Posterior vena cava (tissue), 2 donors: ENCODE measurements at regions not wholly inside any gene's neighbourhood (a gene's known extent, or its start where the extent isn't known, plus 50 kb on each side); places are given as distances from the start of the nearest gene placed in this dataset.
"Not testable (repeated sequence)": the region's sequence is repeated elsewhere in the genome, so short reads cannot be mapped to it uniquely, and the experiment has no call there.

Experiments used
- DNase-seq: peaks from one replicate; pipeline ENCODE4 v3.0.0-alpha.2; 2020; ENCODE audit warnings: low spot score
- intact Hi-C, 2 donors: fragments of 100-400 bp; cut with DNase I; formaldehyde crosslinking; loops; one replicate each; pipeline versions ENCODE4 v1.14.1 to v1.14.2; 2022 to 2023
- donor health status: DM: yes; HTN: yes; CAD: no.
- donor health status: DM: yes; HTN: yes; CAD: no.

DNA sequence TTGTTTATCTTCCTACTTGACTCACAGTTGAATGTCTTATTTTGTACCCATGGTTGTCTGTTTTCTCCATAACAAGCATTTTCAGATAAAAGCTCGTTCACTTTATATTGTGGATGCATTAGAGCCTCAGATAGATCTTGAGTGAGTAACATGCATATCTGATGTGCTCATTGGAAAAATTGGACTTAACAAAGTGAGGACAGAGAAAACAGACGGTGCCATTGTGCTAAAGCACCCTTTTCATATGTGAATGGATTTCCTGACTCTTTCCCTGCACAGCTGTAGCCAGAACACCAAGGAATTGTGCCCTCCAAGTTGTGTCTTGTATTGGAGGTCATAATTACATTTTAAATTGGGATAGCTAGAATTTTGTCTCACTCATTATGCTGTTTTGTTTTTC, 325.8 kb upstream of the MEF2C start:
- no peak for DNase-seq
- intact Hi-C loops, result no loop called here

DNA sequence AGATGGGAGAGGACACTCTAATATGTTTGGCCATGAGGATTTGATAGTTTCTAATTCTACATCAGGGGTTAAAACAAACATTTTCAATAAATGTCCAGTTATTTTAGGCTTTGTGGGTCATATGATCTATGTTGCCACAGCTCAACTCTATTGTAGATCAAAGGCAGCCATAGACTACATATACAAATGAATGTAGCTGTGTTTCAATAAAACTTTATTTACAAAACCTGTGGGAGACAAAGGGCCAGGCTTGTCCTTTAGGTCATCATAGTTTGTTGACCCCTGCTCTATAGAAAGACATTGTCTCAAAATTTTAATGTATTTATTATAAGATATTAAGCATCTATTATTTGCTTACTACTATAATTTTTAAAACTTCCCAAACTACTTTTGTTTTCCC, 325.4 kb upstream of the MEF2C start:
- intact Hi-C loops, result no loop called here
- DNase-seq, result no peak

DNA sequence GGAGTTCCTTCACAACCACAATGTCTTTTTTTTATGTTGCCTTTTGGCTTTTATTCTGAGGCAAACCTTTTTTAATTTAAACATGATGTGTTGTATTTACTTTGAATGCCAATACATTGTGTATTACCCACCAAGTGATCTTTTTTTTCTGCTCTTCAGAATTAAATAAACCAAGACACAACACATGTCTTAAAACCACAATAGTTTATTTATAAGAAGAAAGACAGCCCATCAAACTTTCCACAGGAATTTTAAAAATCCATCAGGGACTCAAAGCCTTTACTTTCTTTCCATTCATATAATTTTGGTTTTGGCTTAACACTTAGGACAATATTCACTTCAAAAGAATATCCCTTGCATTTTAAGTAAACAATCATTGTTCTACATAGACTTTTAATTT, 321.8 kb upstream of the MEF2C start:
- no peak for DNase-seq
- intact Hi-C loops, result no loop called here

DNA sequence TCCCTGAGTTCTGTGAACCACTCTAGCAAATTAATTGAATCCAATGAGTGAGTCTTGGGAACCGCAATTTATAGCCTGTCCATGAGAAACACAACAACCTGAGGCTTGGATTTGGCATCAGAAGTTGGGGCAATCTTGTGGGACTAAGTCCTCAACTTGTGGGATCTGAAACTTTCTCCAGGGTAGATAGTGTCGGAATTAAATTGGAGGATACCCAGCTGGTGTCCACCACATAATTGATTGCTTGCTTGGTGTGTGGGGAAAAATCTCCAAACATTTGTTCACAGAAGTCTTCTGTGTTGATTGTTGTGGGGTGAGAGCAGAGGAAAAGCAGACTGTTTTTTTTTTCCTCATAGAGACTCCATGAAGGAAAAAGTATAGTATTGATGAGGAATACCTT, 320.6 kb upstream of the MEF2C start:
- intact Hi-C loops, result no loop called here
- DNase-seq, result no peak

DNA sequence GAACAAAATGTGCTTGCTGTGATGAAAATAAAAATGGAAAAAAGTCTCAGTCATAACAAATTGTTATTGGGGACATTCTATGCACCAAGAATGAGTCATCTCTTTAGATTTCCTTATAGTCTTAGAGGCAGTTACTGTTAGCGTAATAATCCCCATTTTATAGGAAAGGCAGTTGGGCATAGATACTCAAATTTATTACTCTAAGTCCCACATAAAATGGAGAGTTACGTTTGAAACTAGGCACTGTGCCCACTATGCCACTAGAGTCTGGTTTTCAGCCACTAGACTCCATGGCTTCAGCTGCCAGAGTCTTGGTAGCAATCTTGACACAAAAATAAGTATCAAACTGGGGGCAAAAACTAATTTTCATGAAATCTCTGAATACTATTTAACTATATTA, 317.9 kb upstream of the MEF2C start:
- intact Hi-C loops, result no loop called here
- no peak for DNase-seq

DNA sequence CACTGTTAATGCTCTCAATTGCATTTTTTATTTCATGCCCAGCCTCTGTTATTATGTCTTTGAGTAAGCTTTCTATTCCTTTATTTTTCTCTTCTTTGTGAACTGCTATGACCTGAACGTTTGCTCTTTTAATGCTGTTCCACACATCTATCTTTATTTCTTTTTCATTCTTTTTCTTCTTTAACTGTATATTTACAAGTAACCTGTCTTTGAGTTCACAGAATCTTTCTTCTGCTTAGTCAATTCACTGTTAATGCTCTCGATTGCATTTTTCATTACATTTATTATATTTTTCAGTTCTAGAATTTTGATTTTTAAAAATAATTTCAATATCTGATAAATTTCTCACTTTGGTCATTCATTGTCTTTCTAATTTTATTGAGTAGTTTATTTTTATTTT, 316.3 kb upstream of the MEF2C start:
- intact Hi-C loops, result no loop called here
- DNase-seq, result no peak

DNA sequence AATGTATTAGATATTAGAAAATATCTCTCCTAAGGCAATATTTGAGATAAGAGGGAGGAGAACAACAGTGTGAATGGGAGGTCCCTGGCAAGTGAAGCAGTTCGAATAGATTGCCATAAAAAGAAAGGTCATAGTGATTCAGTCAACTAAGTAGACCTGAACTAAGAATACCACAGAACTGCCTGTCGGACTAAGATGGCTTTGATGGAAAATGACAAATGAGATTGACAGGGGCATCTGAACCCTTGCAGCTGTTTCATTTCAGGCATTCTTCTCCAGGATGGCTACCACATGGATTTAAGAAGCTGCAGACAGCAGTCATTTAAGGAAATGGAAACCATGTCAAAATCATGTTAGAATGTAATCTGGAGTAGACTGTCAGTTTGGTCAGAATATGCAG, 308.4 kb upstream of the MEF2C start:
- DNase-seq, result no peak
- intact Hi-C loops, result no loop called here

DNA sequence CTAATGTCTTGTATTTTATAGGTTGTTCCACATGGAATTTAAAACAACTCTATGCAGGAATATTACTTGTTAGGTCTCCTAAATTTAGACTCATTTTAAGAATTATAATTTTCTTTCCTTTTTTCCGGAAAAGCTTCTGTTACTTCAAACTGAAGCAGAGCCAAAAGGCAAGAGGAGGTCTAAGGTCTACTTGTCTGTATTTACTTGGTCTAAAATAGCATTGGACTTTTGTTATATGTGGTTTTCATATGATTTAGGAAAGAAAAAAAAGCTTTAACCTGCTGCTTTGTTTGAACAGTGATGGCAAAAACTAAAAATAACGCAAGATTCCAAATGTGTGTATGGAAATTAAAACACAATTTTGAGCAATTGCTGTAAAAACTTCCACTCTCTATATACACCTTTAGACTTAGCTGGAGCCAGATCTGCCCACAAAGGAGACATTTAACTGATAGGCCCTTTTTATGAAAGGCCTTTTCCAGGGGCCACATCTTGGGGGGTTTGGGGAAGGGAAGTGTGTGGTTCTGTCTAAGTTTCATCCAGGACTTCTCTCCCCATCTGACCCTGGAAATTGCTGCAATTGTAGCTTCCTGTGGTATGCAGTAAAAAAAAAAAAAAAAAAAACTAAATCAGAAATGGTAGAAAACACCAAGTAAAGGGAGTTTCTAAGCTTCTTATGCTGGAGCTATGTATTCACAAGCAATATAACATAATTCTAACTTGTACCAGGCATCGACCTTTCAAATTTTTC, 307.7 kb upstream of the MEF2C start:
- DNase-seq, result no peak
- intact Hi-C loops, result no loop called here

DNA sequence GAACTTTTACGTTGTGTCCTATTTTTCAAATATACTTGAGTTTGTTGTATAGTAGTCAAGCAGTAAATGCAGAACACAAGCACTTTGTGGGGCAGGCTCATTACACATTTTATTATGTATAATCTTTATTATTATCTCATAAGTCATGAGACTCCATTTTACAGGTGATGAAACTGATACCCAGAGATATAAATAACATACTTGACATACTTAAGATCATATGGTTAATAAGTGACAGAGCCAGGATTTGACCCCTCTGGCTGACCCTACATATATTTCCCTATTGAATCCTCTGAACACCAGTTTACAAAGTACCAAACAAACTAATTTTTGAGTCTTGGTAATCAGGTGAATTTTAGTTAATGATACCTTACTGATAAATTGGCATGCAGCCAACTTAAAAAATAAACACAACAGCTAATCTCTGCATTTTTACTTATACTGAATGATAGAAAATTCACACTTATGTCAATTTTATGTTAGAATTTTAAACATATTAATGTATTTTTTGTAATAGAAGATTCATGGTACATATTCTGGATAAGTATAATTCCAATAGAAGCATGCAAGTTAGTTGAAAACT, 305.0 kb upstream of the MEF2C start:
- no peak for DNase-seq
- intact Hi-C loops, result no loop called here

DNA sequence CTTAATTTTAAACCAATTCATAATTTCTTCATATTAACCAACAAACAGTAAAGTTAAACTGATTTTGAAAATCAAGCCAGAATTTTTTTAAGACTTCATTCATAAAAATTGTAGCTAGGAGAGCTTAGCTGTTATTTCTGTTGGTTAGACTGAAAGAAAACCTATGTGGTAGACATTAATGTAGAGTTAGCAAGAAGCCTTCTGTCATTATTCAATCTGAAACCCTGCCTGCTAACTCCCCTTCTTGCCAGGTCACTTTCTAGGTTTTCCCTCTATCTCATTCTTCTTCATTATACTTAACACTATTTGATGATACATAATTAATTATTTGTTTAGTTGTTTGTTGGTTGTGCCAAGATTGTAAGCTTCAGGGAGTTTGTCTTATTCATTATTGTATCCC, 304.3 kb upstream of the MEF2C start:
- intact Hi-C loops, result no loop called here
- no peak for DNase-seq

DNA sequence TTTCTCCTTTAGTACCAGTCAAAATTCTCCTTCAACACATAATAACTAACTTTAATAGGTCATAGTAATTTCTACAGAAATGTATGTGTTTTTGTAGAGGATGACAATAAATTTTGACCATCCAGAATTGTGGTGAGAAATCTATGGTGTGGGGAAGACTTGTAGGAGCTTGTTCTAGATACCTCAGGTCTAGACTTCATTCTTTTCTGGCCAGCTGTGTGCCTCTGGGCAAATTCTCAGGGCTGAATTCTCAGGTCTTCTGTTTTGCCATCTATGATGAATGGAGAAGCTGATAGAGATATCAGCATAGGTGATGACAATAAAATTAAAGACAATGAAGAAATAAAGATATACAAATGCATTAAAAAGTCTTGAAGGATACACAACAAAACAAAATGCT, 298.6 kb upstream of the MEF2C start:
- intact Hi-C loops, result no loop called here
- DNase-seq, result no peak

DNA sequence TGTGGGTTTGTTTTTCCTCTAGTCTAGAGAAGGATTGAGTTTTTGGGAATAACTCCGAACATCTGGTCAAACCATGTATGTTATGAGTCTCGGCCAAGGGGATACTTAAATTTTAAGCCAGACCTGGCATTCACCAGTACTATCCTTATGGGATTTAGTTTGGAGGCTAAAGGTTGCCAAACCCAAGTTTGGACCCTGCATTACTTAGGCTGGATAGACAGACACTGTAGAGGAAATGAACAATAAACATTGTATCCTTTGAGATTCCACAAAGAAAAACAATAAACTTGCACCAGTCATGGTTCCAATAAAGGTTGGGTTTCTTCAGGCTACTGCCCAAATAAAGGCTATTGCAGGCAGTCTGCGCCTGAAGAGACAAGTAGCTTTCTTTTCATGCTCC, 296.7 kb upstream of the MEF2C start:
- intact Hi-C loops, result loop anchor here in 1 of 2 donors (5.0 kb wide), 2 partner anchors 1278 to 1862 kb away; no protein-coding TSS in a partner anchor
- no peak for DNase-seq

DNA sequence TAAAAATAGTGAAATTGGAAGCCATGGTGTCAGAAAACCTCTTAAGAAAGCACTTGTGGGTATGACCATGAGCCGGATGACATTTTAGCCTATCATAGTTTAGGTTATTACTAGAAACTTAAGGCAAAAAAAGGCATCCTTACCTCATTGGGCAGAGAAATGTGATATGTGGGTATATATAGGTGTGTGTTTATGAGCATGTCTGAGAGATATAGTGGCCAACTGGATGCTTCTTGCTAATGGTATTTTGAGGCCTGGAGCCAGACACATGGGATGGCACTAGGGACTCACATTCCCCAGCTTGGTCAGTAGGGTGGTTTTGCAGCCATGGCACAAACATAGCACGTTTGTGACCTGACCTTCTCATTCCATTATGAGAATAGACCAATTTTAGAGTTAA, 295.6 kb upstream of the MEF2C start:
- intact Hi-C loops, result loop anchor here in 1 of 2 donors (5.0 kb wide), 2 partner anchors 1279 to 1861 kb away; no protein-coding TSS in a partner anchor

DNA sequence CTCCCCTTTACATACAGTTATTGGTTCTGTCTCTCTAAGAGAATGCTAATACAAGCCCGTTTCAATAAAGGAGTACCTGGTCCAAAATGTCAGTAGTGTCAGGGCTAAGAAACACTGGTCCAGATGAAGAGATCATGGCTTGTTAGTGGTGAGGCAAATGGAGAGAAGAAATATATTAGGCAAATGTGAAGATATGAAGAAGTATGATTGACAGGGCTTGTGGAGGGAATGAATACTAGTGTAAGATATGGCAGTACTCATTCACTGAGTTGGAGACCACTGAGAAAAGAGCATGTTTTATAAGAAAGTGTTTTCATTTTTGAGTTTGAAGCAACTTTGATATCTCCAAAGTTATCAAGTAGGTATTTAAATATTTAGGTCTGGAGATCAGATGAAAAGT, 290.5 kb upstream of the MEF2C start:
- intact Hi-C loops, result no loop called here
- DNase-seq, result no peak

More for the DNA sequence above, 295.6 kb upstream of the MEF2C start:
- DNase-seq, result no peak

DNA sequence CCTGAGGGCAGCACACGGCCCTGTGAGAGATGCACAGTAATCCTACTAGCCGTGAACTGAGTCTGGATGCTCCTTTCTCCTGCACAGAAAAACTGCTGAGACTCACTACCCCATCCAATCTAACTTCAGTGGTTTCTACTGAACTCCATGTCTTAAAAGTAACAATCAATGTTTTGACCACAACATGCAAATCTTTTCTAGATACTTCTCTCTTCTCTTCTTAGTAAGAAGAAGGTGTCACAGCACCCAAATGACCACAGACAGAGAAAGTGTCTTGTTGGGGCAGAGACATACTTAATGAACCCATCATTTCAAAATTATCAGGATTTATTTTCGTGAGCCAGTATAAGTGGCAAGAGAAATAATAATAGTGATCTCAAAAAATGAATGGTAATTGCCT, 285.8 kb upstream of the MEF2C start:
- no peak for DNase-seq
- intact Hi-C loops, result loop anchor here in 1 of 2 donors (10.0 kb wide), 1 partner anchor 1516 kb away; no protein-coding TSS in a partner anchor

DNA sequence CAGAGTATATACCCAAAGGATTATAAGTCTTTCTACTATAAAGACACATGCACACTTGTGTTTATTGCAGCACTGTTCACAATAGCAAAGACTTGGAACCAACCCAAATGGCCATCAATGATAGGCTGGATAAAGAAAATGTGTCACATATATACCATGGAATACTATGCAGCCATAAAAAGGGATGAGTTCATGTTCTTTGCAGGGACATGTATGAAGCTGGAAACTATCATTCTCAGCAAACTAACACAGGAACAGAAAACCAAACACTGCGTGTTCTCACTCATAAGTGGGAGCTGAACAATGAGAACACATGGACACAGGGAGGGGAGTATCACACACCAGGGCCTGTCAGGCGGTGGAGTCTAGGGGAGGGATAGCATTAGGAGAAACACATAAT, 281.7 kb upstream of the MEF2C start:
- DNase-seq, result not testable (repeated sequence)
- intact Hi-C loops, result loop anchor here in 1 of 2 donors (10.0 kb wide), 1 partner anchor 1520 kb away; no protein-coding TSS in a partner anchor

DNA sequence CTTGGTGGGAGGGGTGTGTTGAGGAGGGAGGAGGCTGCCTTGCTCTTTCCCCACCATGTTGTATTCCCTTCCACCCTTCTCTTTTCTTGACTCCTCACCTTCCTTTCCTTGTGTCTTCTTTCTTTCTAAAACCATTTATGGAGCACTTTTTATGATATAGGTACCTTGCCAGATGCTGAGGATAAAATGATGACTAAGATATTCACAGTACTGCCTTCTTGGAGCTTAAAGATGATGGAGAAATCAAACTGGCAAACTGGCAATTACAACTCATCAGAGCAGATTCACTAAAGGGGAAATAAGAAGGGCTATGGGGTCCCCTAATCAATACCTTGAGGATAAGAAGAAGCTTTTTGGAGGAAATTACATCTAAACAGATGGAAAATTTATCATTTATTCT, 273.2 kb upstream of the MEF2C start:
- intact Hi-C loops, result no loop called here
- no peak for DNase-seq

DNA sequence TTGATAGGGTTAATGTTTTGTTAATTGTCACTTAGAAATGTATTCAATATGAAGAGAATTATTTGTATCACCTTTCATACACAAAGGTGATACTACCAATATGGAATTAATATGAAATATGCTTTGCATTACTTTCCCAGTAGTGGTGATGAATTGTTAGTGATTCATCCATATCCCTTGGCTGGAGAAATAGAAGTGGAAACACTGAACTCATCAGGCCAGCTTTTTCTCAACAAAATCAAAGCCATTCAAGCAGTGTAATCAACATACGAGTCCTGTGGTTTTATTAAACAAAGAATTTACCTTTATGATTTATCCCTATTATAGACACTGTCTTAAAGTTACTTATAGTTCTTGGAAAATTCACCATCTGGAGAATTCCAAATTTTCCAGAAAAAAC, 264.0 kb upstream of the MEF2C start:
- intact Hi-C loops, result no loop called here
- no peak for DNase-seq

DNA sequence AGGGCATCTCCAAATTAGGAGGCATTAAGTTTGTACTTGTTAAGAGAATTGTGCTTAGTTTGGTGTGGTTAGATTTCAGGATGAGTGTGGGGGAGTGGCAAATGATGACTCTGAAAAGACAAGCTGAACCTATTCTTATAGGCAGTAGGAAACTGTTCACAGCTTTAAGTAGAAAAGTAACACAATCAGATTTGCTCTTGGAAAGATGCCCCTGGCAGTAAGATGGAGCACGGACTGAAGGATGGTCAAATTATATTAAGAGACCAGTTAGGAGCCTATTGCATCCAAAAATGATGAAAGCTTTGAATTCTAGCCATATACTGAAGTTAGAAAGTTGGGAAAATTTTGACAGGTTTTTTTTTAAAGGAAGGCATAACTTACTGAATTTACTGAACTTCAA, 254.2 kb upstream of the MEF2C start:
- no peak for DNase-seq

DNA sequence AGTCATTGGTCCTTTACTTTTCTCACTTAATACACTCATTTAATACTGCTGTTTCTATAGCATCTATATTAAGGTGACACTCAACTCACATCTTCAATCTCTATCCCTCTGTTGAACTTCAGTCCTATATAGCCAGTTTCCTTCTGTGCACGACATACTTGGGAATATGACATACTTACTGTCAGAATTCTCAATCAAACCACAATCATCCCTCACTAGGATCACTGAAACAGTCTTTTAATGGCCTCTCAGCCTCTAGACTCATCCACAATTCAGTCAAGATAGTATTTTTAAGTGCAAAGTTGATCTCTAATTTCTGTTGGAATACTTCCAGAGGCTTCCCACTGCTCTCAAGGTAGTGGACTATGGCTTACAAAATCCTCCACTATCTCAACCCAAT, 251.0 kb upstream of the MEF2C start:
- intact Hi-C loops, result no loop called here
- no peak for DNase-seq

More for the DNA sequence above, 254.2 kb upstream of the MEF2C start:
- intact Hi-C loops, result no loop called here

DNA sequence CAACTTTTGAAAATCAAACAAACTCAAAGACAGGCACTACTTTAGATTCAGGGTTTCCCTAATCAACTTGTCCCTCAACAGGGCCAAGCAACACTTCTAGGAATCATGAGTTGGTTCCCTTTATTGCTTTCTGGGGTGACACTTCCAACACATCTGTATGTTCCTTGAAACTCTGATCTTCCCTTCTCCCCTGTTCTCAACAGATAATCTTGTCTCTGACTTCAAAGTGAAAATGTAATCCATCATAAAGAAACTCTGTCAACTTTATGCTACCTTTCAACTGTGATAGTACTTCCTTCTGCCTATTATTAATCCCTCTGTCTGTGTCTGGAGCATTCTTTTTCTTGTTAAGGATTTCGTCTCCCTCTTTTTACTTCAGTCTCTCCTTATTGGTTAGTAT, 250.1 kb upstream of the MEF2C start:
- intact Hi-C loops, result no loop called here
- no peak for DNase-seq
